OCI-LY3 (cell line): ENCODE measurements at regions not wholly inside any gene's neighbourhood (a gene's known extent, or its start where the extent isn't known, plus 50 kb on each side); places are given as distances from the start of the nearest gene placed in this dataset.

ENCODE experiments used
- H2AFZ ChIP-seq: fragments of 200-600, 300-600 bp; shearing (Covaris generic); 2 replicates; pipeline ENCODE4 v1.6.0; 2014; ENCODE audit warnings: antibody characterized with exemption, low read depth, low read length
- H3K27ac ChIP-seq: fragments of 200-600, 300-600 bp; sonication (generic); 2 replicates; pipeline ENCODE4 v1.5.1; 2014; ENCODE audit warnings: mild to moderate bottlenecking, low read length, moderate library complexity, mixed read lengths
- H3K27me3 ChIP-seq: fragments of 200-600, 300-600 bp; sonication (generic); 2 replicates; pipeline ENCODE4 v1.6.1; 2014; ENCODE audit warnings: low read depth, low read length, mixed read lengths
- H3K36me3 ChIP-seq: fragments of 200-600, 300-600 bp; sonication (generic); replicated peaks from 2 replicates; pipeline ENCODE3; 2014; ENCODE audit warnings: low read depth, low read length, mixed read lengths
- H3K4me1 ChIP-seq: fragments of 300-600, 200-600 bp; sonication (generic); 2 replicates; pipeline ENCODE4 v1.6.1; 2014; ENCODE audit warnings: low read length, mixed read lengths
- H3K4me2 ChIP-seq: fragments of 200-600, 300-600 bp; sonication (generic); 2 replicates; pipeline ENCODE4 v1.6.1; 2014; ENCODE audit warnings: low read length, mixed read lengths
- H3K4me3 ChIP-seq: fragments of 300-600, 200-600 bp; sonication (generic); 2 replicates; pipeline ENCODE4 v1.5.1; 2014; ENCODE audit warnings: antibody characterized with exemption, mild to moderate bottlenecking, low read length, moderate library complexity
- H3K79me2 ChIP-seq: fragments of 300-600, 200-600 bp; shearing (Covaris generic); 2 replicates; pipeline ENCODE4 v1.6.1; 2014; ENCODE audit warnings: mild to moderate bottlenecking, low read length, mixed read lengths
- H3K9ac ChIP-seq: fragments of 300-600, 200-600 bp; shearing (Covaris generic); 2 replicates; pipeline ENCODE4 v1.6.0; 2014; ENCODE audit warnings: mild to moderate bottlenecking, low read length, moderate library complexity
- H3K9me3 ChIP-seq: fragments of 200-600, 300-600 bp; shearing (Covaris generic); 2 replicates; pipeline ENCODE4 v1.6.1; 2014; ENCODE audit warnings: low read length, mixed read lengths; ENCODE audit not compliant: insufficient read depth
- H4K20me1 ChIP-seq: fragments of 200-600, 300-600 bp; sonication (generic); 2 replicates; pipeline ENCODE4 v1.6.1; 2016; ENCODE audit warnings: low read length, mixed read lengths; ENCODE audit not compliant: insufficient read depth
- CTCF ChIP-seq: fragments of 200-600, 300-600 bp; sonication (generic); IDR thresholded peaks from 2 replicates; pipeline ENCODE4 v1.5.1; 2014; ENCODE audit warnings: antibody characterized with exemption, low read length, low read depth
- EZH2phosphoT487 ChIP-seq: fragments of 200-600 bp; shearing (Covaris generic); IDR thresholded peaks from 2 replicates; pipeline ENCODE4 v1.6.1; 2018; ENCODE audit warnings: antibody characterized with exemption, mixed run types, low read depth

DNA sequence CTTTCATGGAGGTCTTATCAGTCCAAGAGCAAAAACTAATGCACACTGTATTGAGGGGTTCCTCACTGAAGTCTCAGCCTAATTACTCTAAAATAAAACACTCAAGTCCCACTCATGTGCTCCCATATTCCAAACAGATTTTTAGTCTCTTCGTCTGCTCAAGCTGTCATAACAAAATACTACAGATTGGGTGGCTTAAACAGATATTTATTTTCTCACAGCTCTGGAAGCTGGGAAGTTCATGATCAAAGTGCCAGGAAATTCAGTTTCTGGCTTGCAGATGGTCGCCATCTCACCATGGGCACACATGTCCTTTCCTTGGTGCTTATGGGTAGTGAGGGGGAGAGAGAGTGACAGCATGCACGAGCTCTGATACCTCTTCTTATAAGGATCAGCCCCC, 147.5 kb downstream of the ANXA2 start:
- H4K20me1 ChIP-seq: no peaks in the 10 kb centered on the region
- peaks cover 8% of the 10 kb centered on the region for H3K4me1 ChIP-seq
- no peak overlapping the region for H3K4me2 ChIP-seq
- no peak overlapping the region for H2AFZ ChIP-seq
- no peaks in the 10 kb centered on the region for H3K9me3 ChIP-seq
- H3K4me3 ChIP-seq: no peak overlapping the region
- H3K36me3 ChIP-seq: no peaks in the 10 kb centered on the region
- H3K9ac ChIP-seq: no peak overlapping the region
- H3K27me3 ChIP-seq: no peaks in the 10 kb centered on the region
- TF ChIP-seq CTCF (no peak), EZH2phosphoT487 (no peak)
- H3K79me2 ChIP-seq: no peaks in the 10 kb centered on the region
- H3K27ac ChIP-seq: no peak overlapping the region

GRCh38 chr15:60251300-60252070, 146.3 kb downstream of the ANXA2 start:
- H3K4me3 ChIP-seq: no peak overlapping the region
- H3K36me3 ChIP-seq: no peaks in the 10 kb centered on the region
- H3K27me3 ChIP-seq: no peaks in the 10 kb centered on the region
- no peak overlapping the region for H2AFZ ChIP-seq
- no peak for TF ChIP-seq EZH2phosphoT487
- H3K4me1 ChIP-seq: peaks cover 16% of the 10 kb centered on the region
- no peaks in the 10 kb centered on the region for H3K79me2 ChIP-seq
- H4K20me1 ChIP-seq: no peaks in the 10 kb centered on the region
- no peaks in the 10 kb centered on the region for H3K9me3 ChIP-seq
- no peak overlapping the region for H3K4me2 ChIP-seq
- no peak overlapping the region for H3K9ac ChIP-seq
- no peak overlapping the region for H3K27ac ChIP-seq

DNA sequence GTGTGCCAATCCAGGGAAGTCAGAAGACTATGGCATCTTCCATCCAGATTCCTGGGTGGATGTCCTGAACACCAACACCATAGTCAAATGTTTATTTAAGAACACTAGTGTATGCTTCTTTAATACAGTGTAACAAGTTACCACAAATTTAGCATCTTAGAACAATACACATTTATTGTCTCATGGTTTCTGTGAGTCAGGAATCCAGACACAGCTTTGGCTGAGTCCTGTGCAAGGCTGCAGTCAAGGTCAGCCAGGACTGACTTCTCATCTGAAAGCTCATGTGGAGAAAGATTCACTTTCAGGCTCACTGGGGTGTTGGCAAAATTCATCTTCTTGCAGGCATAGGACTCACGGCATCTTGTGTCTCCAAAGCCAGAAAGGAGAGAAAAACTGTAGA, 143.4 kb downstream of the ANXA2 start:
- no peak for TF ChIP-seq EZH2phosphoT487
- no peak for TF ChIP-seq CTCF
- H3K9ac ChIP-seq: no peak overlapping the region
- no peaks in the 10 kb centered on the region for H3K27me3 ChIP-seq
- H3K4me1 ChIP-seq: peaks cover 16% of the 10 kb centered on the region
- no peaks in the 10 kb centered on the region for H4K20me1 ChIP-seq
- H3K27ac ChIP-seq: no peak overlapping the region
- H3K36me3 ChIP-seq: no peaks in the 10 kb centered on the region
- no peaks in the 10 kb centered on the region for H3K9me3 ChIP-seq
- no peaks in the 10 kb centered on the region for H3K79me2 ChIP-seq
- no peak overlapping the region for H3K4me3 ChIP-seq
- no peak overlapping the region for H3K4me2 ChIP-seq
- H2AFZ ChIP-seq: no peak overlapping the region

- Histone ChIP-seq H3K9me3 (no peaks in the 10 kb centered on the region), H3K27ac (no peak overlapping the region), H3K4me3 (peak overlapping the region; percentile 32; the same call in 1 of the 2 replicates), H3K79me2 (no peaks in the 10 kb centered on the region), H3K9ac (no peak overlapping the region), H3K36me3 (no peaks in the 10 kb centered on the region), H2AFZ (no peak overlapping the region), H3K27me3 (no peaks in the 10 kb centered on the region), H4K20me1 (no peaks in the 10 kb centered on the region), H3K4me1 (peaks cover 16% of the 10 kb centered on the region), H3K4me2 (peak overlapping the region; percentile 70)
- TF ChIP-seq EZH2phosphoT487 (no peak), CTCF (no peak)
These were observed 142.4 kb downstream of the ANXA2 start for GRCh38 chr15:60255390-60255789.
